ENCODE measurements at regions not wholly inside any gene's neighbourhood (a gene's known extent, or its start where the extent isn't known, plus 50 kb on each side); places are given as distances from the start of the nearest gene placed in this dataset.

DNA sequence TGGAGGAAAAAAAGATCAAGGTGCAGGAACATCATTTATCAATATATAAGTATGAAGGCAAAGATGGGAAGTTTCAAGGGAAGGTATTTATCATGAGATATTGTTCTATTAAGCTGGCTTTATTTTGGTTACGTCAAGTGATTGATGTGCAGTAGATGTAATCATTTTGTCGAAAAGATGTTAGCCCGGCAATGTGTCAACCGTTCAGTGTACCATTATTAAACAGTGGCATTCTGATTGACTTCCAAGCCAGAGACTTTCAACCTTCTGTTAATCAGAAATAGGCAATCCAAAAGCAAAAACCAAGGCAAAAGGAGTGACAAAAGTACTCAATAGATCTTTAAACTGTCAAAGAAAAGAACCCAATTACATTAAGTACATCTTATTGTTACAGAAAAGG is 1340.3 kb upstream of the GOT2 start:
- no peaks in the 10 kb centered on the region for H4K20me1 ChIP-seq (ENCODE audit: insufficient read depth)
- ChIA-PET POLR2A (ENCODE audit: unreplicated experiment) (no interaction called here), CTCF (no interaction called here)
- BruUV-seq (replicated peaks): no TSS peak
- no peaks in the 10 kb centered on the region for H3K9me2 ChIP-seq (ENCODE audit: insufficient read depth)
- H3K4me3 ChIP-seq: no peak overlapping the region
- no peak overlapping the region for H3K27ac ChIP-seq
- TF ChIP-seq EZH2 (IDR thresholded peaks at IDR 0.05; ENCODE audit: low read depth): no peak
- TF ChIP-seq, protein P1, sequence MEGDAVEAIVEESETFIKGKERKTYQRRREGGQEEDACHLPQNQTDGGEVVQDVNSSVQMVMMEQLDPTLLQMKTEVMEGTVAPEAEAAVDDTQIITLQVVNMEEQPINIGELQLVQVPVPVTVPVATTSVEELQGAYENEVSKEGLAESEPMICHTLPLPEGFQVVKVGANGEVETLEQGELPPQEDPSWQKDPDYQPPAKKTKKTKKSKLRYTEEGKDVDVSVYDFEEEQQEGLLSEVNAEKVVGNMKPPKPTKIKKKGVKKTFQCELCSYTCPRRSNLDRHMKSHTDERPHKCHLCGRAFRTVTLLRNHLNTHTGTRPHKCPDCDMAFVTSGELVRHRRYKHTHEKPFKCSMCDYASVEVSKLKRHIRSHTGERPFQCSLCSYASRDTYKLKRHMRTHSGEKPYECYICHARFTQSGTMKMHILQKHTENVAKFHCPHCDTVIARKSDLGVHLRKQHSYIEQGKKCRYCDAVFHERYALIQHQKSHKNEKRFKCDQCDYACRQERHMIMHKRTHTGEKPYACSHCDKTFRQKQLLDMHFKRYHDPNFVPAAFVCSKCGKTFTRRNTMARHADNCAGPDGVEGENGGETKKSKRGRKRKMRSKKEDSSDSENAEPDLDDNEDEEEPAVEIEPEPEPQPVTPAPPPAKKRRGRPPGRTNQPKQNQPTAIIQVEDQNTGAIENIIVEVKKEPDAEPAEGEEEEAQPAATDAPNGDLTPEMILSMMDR (conservative IDR thresholded peaks at IDR 0.05): no peak
- H2AFZ ChIP-seq: no peak overlapping the region
- H3K4me1 ChIP-seq (replicated peaks; ENCODE audit: insufficient read depth): no peaks in the 10 kb centered on the region
- no peaks in the 10 kb centered on the region for H3K36me3 ChIP-seq (ENCODE audit: low read depth)
- H3K27me3 ChIP-seq (ENCODE audit: insufficient read depth, low read depth): peaks cover 7% of the 10 kb centered on the region; the same call in 1 of the 2 replicates
- H3K9me3 ChIP-seq (ENCODE audit: insufficient read depth, low read depth): no peaks in the 10 kb centered on the region
- intact Hi-C loops (cut with micrococcal nuclease; ENCODE audit: unreplicated experiment): no loop called here
- no peak for DNase-seq
- no peak overlapping the region for H3K4me2 ChIP-seq
- no peaks in the 10 kb centered on the region for H3K79me2 ChIP-seq (ENCODE audit: low read depth)
- H3F3A ChIP-seq (ENCODE audit: insufficient read depth, low read depth): no peaks in the 10 kb centered on the region

DNA sequence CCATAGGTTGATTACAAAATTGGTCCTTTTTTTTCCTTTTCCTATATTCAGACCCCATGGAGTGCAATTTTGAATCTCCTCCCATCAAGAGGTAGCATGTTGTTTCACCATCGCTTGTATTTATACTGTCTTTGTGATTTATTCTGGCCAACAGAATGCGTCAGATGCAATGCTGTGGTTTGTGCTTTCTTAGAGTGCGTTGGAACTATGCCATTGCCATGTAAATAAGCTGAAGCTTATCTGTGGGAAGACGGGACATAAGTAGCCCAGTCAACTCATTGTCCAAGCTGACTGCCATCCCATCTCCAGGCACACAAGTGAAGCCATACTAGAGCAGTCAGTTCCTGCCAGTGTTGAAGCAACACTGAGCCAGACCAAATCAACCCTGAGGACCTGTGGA is 1339.3 kb upstream of the GOT2 start:
- Histone ChIP-seq H3F3A (ENCODE audit: insufficient read depth, low read depth) (no peaks in the 10 kb centered on the region), H2AFZ (no peak overlapping the region), H3K4me3 (no peak overlapping the region), H3K27ac (no peak overlapping the region), H4K20me1 (ENCODE audit: insufficient read depth) (no peaks in the 10 kb centered on the region), H3K4me2 (no peak overlapping the region), H3K36me3 (ENCODE audit: low read depth) (no peaks in the 10 kb centered on the region), H3K27me3 (ENCODE audit: insufficient read depth, low read depth) (0 out of 2 replicates have a peak, but pooled peaks cover 4% of the 10 kb centered on the region), H3K79me2 (ENCODE audit: low read depth) (no peaks in the 10 kb centered on the region), H3K4me1 (replicated peaks; ENCODE audit: insufficient read depth) (no peaks in the 10 kb centered on the region), H3K9me3 (ENCODE audit: insufficient read depth, low read depth) (no peaks in the 10 kb centered on the region), H3K9me2 (ENCODE audit: insufficient read depth) (no peaks in the 10 kb centered on the region)
- DNase-seq: no peak
- BruUV-seq (replicated peaks): no TSS peak
- POLR2A ChIA-PET (ENCODE audit: unreplicated experiment): no interaction called here
- CTCF ChIA-PET: no interaction called here
- TF ChIP-seq EZH2 (IDR thresholded peaks at IDR 0.05; ENCODE audit: low read depth): no peak
- TF ChIP-seq, protein P1 (conservative IDR thresholded peaks at IDR 0.05): no peak
- intact Hi-C loops (cut with micrococcal nuclease; ENCODE audit: unreplicated experiment): no loop called here

DNA sequence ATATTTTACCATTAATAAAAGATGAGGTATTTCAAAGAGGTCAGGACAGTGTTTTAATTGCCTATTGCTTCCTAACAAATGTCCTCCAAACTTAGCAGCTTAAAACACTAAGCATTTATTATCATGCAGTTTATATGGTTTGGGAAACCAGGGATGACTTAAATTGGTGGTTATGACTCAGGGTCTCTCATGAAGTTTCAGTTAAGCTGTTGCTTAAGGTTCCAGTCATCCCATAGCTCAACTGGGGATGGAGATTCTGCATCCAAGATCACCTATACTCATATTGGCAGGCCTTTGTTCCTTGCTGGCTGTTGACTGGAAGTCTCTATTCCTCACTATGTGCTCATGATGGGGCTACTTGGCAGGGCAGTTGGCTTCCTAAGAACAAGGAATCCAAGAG is 1329.9 kb upstream of the GOT2 start:
- Histone ChIP-seq H3K4me3 (no peak overlapping the region), H3K27me3 (ENCODE audit: insufficient read depth, low read depth) (no peaks in the 10 kb centered on the region), H3K27ac (no peak overlapping the region), H3K79me2 (ENCODE audit: low read depth) (no peaks in the 10 kb centered on the region), H3K36me3 (ENCODE audit: low read depth) (no peaks in the 10 kb centered on the region), H3K9me3 (ENCODE audit: insufficient read depth, low read depth) (no peaks in the 10 kb centered on the region), H3K4me2 (no peak overlapping the region), H3K4me1 (replicated peaks; ENCODE audit: insufficient read depth) (no peaks in the 10 kb centered on the region), H3K9me2 (ENCODE audit: insufficient read depth) (no peaks in the 10 kb centered on the region), H4K20me1 (ENCODE audit: insufficient read depth) (no peaks in the 10 kb centered on the region), H2AFZ (no peak overlapping the region), H3F3A (ENCODE audit: insufficient read depth, low read depth) (no peaks in the 10 kb centered on the region)
- POLR2A ChIA-PET (ENCODE audit: unreplicated experiment): no interaction called here
- DNase-seq: no peak
- BruUV-seq (replicated peaks): no TSS peak
- intact Hi-C loops (cut with micrococcal nuclease; ENCODE audit: unreplicated experiment): no loop called here
- CTCF ChIA-PET: no interaction called here
- TF ChIP-seq EZH2 (IDR thresholded peaks at IDR 0.05; ENCODE audit: low read depth): no peak
- TF ChIP-seq, protein P1 (conservative IDR thresholded peaks at IDR 0.05): no peak

All from PC-9 (cell line).